AG09319 (cell line): ENCODE measurements at regions not wholly inside any gene's neighbourhood (a gene's known extent, or its start where the extent isn't known, plus 50 kb on each side); places are given as distances from the start of the nearest gene placed in this dataset.

Experiments
- DNase-seq: peaks from one replicate; pipeline ENCODE4 v3.0.0-alpha.2; 2010; ENCODE audit warnings: low read depth; ENCODE audit errors: extremely low read depth
- CTCF ChIP-seq: IDR thresholded peaks from 2 replicates; pipeline ENCODE4 v1.5.1; 2011; ENCODE audit warnings: low read depth, mild to moderate bottlenecking, inconsistent platforms, low read length, moderate library complexity

- TF ChIP-seq CTCF, result no peak
- no peak for DNase-seq
These were observed 159.1 kb downstream of the OLFM1 start for GRCh38 chr9:135246248-135247205.

DNA sequence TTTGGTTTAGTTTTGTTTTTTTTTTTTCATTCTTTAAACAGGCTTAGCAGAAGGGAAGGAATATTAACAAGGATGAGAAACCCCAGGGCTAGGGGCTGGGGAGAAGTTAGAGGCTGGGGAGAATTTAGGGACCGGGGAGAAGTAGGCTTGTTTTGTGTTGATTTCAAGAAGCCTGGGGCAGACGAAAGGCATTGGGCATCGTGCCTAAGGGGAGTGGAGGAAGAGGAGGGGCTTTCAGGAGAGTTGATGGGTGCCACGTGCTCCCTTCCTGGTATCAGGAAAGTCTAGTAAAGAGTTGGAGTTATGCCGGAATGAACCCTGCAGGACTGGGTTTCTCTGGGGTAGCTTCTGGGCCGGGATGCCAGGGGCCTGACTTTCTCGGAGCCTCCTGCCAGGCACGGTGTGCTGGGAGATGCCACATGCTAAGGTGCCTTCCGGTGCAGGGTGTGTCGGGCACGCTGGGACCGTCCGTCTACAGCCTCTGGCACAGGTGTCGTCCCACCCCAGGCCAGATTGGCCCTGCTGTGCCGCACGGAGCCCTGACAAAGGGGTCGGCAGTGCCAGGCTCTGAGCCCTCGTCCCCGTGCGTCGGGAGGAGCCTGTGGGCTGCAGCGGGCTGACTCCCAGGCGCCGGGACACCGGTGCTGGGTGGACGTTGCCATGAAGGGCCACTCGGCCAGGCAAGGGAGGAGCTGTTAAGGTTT lies 159.9 kb downstream of the OLFM1 start:
- DNase-seq, result no peak
- TF ChIP-seq CTCF, result no peak

- TF ChIP-seq CTCF, result no peak
- DNase-seq, result no peak
These were observed 160.6 kb downstream of the OLFM1 start for GRCh38 chr9:135248111-135248510.

- TF ChIP-seq CTCF, result no peak
- DNase-seq, result no peak
These were observed 161.3 kb downstream of the OLFM1 start for GRCh38 chr9:135248721-135249120.

GRCh38 chr9:135249191-135249590 lies 161.7 kb downstream of the OLFM1 start:
- no peak for TF ChIP-seq CTCF
- DNase-seq, result no peak

DNA sequence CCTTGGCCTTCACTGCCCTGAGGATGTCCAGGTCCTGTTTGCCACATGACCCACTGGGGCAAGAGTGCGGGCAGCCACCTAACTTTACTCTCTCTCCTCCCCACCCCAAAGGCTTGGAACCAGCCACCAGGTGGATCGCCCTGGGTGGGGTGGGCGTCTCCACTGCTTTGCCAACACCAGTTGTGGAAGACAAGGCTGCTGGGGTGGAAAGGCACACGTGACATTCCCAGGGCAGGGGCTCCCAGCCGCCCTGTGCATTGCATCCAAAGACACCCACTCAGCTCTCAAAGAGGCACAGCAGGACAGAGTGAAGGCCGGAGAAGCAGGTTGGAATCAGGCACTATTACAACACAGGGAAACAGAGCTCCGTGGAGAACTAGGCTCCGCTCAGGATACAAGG lies 162.2 kb downstream of the OLFM1 start:
- DNase-seq, result no peak
- no peak for TF ChIP-seq CTCF

- no peak for TF ChIP-seq CTCF
- DNase-seq, result no peak
These were observed 163.9 kb downstream of the OLFM1 start for GRCh38 chr9:135251331-135251761.
